K562 (cell line): ENCODE measurements at regions not wholly inside any gene's neighbourhood (a gene's known extent, or its start where the extent isn't known, plus 50 kb on each side); places are given as distances from the start of the nearest gene placed in this dataset.

Source experiments
- ATAC-seq: fragments of 200-7000 bp; cut with Tn5 transposase; 3 replicates; pipeline ENCODE4 v1.9.1; 2020; ENCODE audit warnings: moderate library complexity
- BruUV-seq: library from RNA; stranded (reverse); fragments of 400-500 nt; replicated peaks from 2 replicates; lab custom pipeline; 2021; lab: Mats Ljungman, UMichigan
- CTCF ChIA-PET: fragments of 300-600 bp; formaldehyde crosslinking; extraction: SDS; loops from one replicate; lab custom pipeline; 2021; ENCODE audit warnings: low intra/inter-chr PET ratio; lab: Yijun Ruan, JAX
- POLR2A ChIA-PET: fragments of 300-600, 350-650 bp; sonication (Branson Sonifier 250); formaldehyde crosslinking; extraction: SDS; loops from one replicate; lab custom pipeline; 2021; ENCODE audit warnings: antibody characterized with exemption, inconsistent platforms; lab: Yijun Ruan, JAX
- DNase-seq, 4 experiments: peaks; one replicate each; pipeline versions ENCODE4 v3.0.0 to v3.0.0-alpha.2; 2011 to 2018; ENCODE audit warnings: low spot score in 3 of 4, mixed read lengths in 3 of 4; ENCODE audit errors: extremely low read depth in 1 of 4
- FAIRE-seq: peaks from 2 replicates; lab custom pipeline; 2011; peaks lifted over from hg19 to GRCh38; lab: Jason Lieb, UNC
- H2AFZ ChIP-seq: 2 replicates; pipeline ENCODE4 v1.6.0; 2011; ENCODE audit warnings: low read depth, low read length, control low read depth, inconsistent platforms
- H3K27ac ChIP-seq: fragments of 200-600 bp; 3 replicates; pipeline ENCODE4 v1.8.0; 2011; ENCODE audit warnings: low read depth, mild to moderate bottlenecking, control low read depth, inconsistent platforms, low read length, moderate library complexity, mixed read lengths; ENCODE audit errors: extremely low read depth
- H3K27me3 ChIP-seq, 2 experiments: fragments of 300-600 bp in 1 of 2; 2 replicates in 1 of 2; 3 replicates in 1 of 2; pipeline versions ENCODE4 v1.6.0 to v1.8.0; 2011; ENCODE audit warnings: inconsistent platforms in 2 of 2, low read length in 2 of 2, mild to moderate bottlenecking in 1 of 2, mixed read lengths in 1 of 2, moderate library complexity in 1 of 2; ENCODE audit not compliant: control insufficient read depth in 2 of 2, insufficient read depth in 2 of 2
- H3K36me3 ChIP-seq: fragments of 300-600 bp; 3 replicates; pipeline ENCODE4 v1.8.0; 2011; ENCODE audit warnings: mild to moderate bottlenecking, low read length, inconsistent platforms; ENCODE audit not compliant: control insufficient read depth, insufficient read depth
- H3K4me1 ChIP-seq, 2 experiments: fragments of 200-600 bp in 1 of 2; replicated peaks in 1 of 2; 2 replicates in 1 of 2; 3 replicates in 1 of 2; pipeline versions ENCODE4 v1.5.1 to v1.8.0; 2011; ENCODE audit warnings: inconsistent platforms in 2 of 2, low read length in 2 of 2, mild to moderate bottlenecking in 1 of 2, mixed read lengths in 1 of 2, moderate library complexity in 1 of 2; ENCODE audit not compliant: control insufficient read depth in 2 of 2, insufficient read depth in 2 of 2
- H3K4me2 ChIP-seq: 2 replicates; pipeline ENCODE4 v1.6.1; 2011; ENCODE audit warnings: low read length, control low read depth, inconsistent platforms, mixed read lengths; ENCODE audit not compliant: insufficient read depth
- H3K4me3 ChIP-seq: fragments of 200-600 bp; sonication (generic), shearing (Covaris generic); 2 replicates; pipeline ENCODE4 v1.5.1; 2016; ENCODE audit warnings: control low read depth, inconsistent platforms
- H3K79me2 ChIP-seq: fragments of 200-600 bp; 3 replicates; pipeline ENCODE4 v1.8.0; 2011; ENCODE audit warnings: low read length, inconsistent platforms; ENCODE audit not compliant: control insufficient read depth, insufficient read depth
- H3K9ac ChIP-seq, 2 experiments: 2 replicates each; pipeline versions ENCODE4 v1.6.0 to v1.6.1; 2011; ENCODE audit warnings: low read depth in 2 of 2, low read length in 2 of 2, control low read depth in 1 of 2, inconsistent platforms in 1 of 2, mild to moderate bottlenecking in 1 of 2, mixed read lengths in 1 of 2; ENCODE audit not compliant: insufficient read depth in 1 of 2
- H3K9me1 ChIP-seq: one replicate; pipeline ENCODE4 v1.6.0; 2011; ENCODE audit warnings: inconsistent platforms, mild to moderate bottlenecking, low read length, moderate library complexity; ENCODE audit not compliant: control insufficient read depth, insufficient read depth
- H3K9me3 ChIP-seq: replicated peaks from 2 replicates; pipeline ENCODE4 v1.5.1; 2011; ENCODE audit warnings: low read depth, low read length, inconsistent platforms; ENCODE audit not compliant: control insufficient read depth, insufficient read depth
- H4K20me1 ChIP-seq: replicated peaks from 2 replicates; pipeline ENCODE4 v1.6.1; 2011; ENCODE audit warnings: low read length, inconsistent platforms, mixed read lengths; ENCODE audit not compliant: control insufficient read depth, insufficient read depth
- ARID1B ChIP-seq: fragments of 450-650 bp; IDR thresholded peaks from 2 replicates; pipeline ENCODE4 v1.6.1; 2016; ENCODE audit warnings: antibody characterized with exemption, mild to moderate bottlenecking, inconsistent platforms
- BCL6 ChIP-seq: fragments of 250-450 bp; sonication (Bioruptor Pico); IDR thresholded peaks from 2 replicates; pipeline ENCODE4 v1.4.0; 2020
- DMBX1 ChIP-seq: fragments of 250-450 bp; sonication (Bioruptor Pico); IDR thresholded peaks from 2 replicates; pipeline ENCODE4 v1.8.0; 2022; ENCODE audit warnings: inconsistent platforms, mild to moderate bottlenecking, moderate library complexity, borderline replicate concordance
- FOXA1 ChIP-seq: fragments of 450-650 bp; IDR thresholded peaks from 2 replicates; pipeline ENCODE4 v1.6.1; 2016; ENCODE audit warnings: mild to moderate bottlenecking, borderline replicate concordance
- GABPB1 ChIP-seq: sonication (generic); formaldehyde crosslinking; IDR thresholded peaks from 2 replicates; pipeline ENCODE4 v1.8.0; 2022; ENCODE audit warnings: mild to moderate bottlenecking, missing genetic modification reagents
- GMEB1 ChIP-seq: fragments of 250-450 bp; sonication (Bioruptor Pico); IDR thresholded peaks from 2 replicates; pipeline ENCODE4 v1.4.0; 2020; ENCODE audit warnings: mild to moderate bottlenecking
- HLTF ChIP-seq: fragments of 450-650 bp; IDR thresholded peaks from 2 replicates; pipeline ENCODE4 v1.6.1; 2016
- L3MBTL2 ChIP-seq: fragments of 450-650 bp; IDR thresholded peaks from 2 replicates; pipeline ENCODE4 v1.6.1; 2016; ENCODE audit warnings: mild to moderate bottlenecking, moderate library complexity
- POLR3G ChIP-seq: IDR thresholded peaks from 2 replicates; pipeline ENCODE4 v1.6.1; 2011; ENCODE audit not compliant: insufficient read length, insufficient replicate concordance; ENCODE audit errors: extremely low read depth
- PRMT5 ChIP-seq: sonication (generic); formaldehyde crosslinking; IDR thresholded peaks from 2 replicates; pipeline ENCODE4 v1.5.0; 2020; ENCODE audit warnings: missing genetic modification reagents
- RBM14 ChIP-seq: fragments of 200-400 bp; formaldehyde crosslinking; IDR thresholded peaks from 2 replicates; pipeline ENCODE4 v1.6.1; 2018; ENCODE audit warnings: low read depth, mild to moderate bottlenecking, low read length, moderate library complexity, borderline replicate concordance; ENCODE audit not compliant: insufficient read depth
- RBM39 ChIP-seq: fragments of 200-400 bp; formaldehyde crosslinking; optimal IDR thresholded peaks from 2 replicates; pipeline ENCODE3; 2018; ENCODE audit warnings: low read depth, low read length
- SMAD2 ChIP-seq: fragments of 150-350 bp; IDR thresholded peaks from 2 replicates; pipeline ENCODE4 v1.6.1; 2014; ENCODE audit warnings: low read depth, mild to moderate bottlenecking, low read length
- TRIM28 ChIP-seq: fragments of 450-650 bp; IDR thresholded peaks from 2 replicates; pipeline ENCODE4 v1.6.1; 2017
- XRCC3 ChIP-seq: fragments of 450-650 bp; IDR thresholded peaks from 2 replicates; pipeline ENCODE4 v1.6.1; 2017; ENCODE audit warnings: mild to moderate bottlenecking, moderate library complexity
- ZNF121 ChIP-seq: sonication (generic); formaldehyde crosslinking; conservative IDR thresholded peaks from 2 replicates; pipeline ENCODE4 v1.8.0; 2022; ENCODE audit warnings: missing genetic modification reagents
- ZNF57 ChIP-seq: fragments of 450-650 bp; formaldehyde crosslinking; IDR thresholded peaks from 2 replicates; pipeline ENCODE4 v1.4.0; 2020; ENCODE audit warnings: mild to moderate bottlenecking, moderate library complexity
- WGBS: fragments of 100-300 bp; shearing (Covaris generic); methylation state at CpG from one replicate; pipeline ENCODE4 v1.1.6; 2016; ENCODE audit warnings: low coverage, mixed read lengths; ENCODE audit not compliant: insufficient coverage; ENCODE audit errors: missing lambda C conversion rate; 5-methylcytosine and 5-hydroxymethylcytosine counted together
- in situ Hi-C: fragments of 300-500 bp; cut with MboI; formaldehyde crosslinking; loops from 4 replicates; pipeline ENCODE4 v1.15.0; 2018; ENCODE audit warnings: inconsistent platforms, mixed read lengths
- intact Hi-C: fragments of 100-400 bp; cut with micrococcal nuclease; formaldehyde crosslinking; loops from 2 replicates; pipeline ENCODE4 v1.14.2; 2022
- TF ChIP-seq, protein P1 (sequence below): fragments of 450-650 bp; formaldehyde crosslinking; IDR thresholded peaks from 2 replicates; pipeline ENCODE4 v1.4.0; 2020; ENCODE audit warnings: mild to moderate bottlenecking

GRCh38 chr2:21610304-21610703, 486.5 kb downstream of the TDRD15 start:
- H2AFZ ChIP-seq, result no peak overlapping the region
- intact Hi-C loops (no loop called here), in situ Hi-C loops (no loop called here)
- 0% methylated on average over 3 of the region's 3 CpGs for WGBS
- H3K27ac ChIP-seq, result no peak overlapping the region
- ATAC-seq (no peak), DNase-seq (no peak), FAIRE-seq (no peak)
- no peaks in the 10 kb centered on the region for H3K4me1 ChIP-seq
- CTCF ChIA-PET, result no interaction called here
- no peaks in the 10 kb centered on the region for H3K36me3 ChIP-seq
- no peak overlapping the region for H3K4me3 ChIP-seq
- TF ChIP-seq ZNF121, result no peak
- no peaks in the 10 kb centered on the region for H3K79me2 ChIP-seq
- H3K9me1 ChIP-seq, result no peaks in the 10 kb centered on the region
- BruUV-seq, result no TSS peak
- no peaks in the 10 kb centered on the region for H4K20me1 ChIP-seq
- no peaks in the 10 kb centered on the region for H3K9me3 ChIP-seq
- no peaks in the 10 kb centered on the region for H3K27me3 ChIP-seq
- POLR2A ChIA-PET, result no interaction called here
- H3K4me2 ChIP-seq, result no peak overlapping the region
- no peak overlapping the region for H3K9ac ChIP-seq

GRCh38 chr2:21617885-21618434, 494.2 kb downstream of the TDRD15 start:
- BruUV-seq, result no TSS peak
- Histone ChIP-seq H3K4me1 (no peaks in the 10 kb centered on the region), H3K9ac (no peak overlapping the region), H4K20me1 (no peaks in the 10 kb centered on the region), H3K9me1 (no peaks in the 10 kb centered on the region), H2AFZ (no peak overlapping the region), H3K79me2 (no peaks in the 10 kb centered on the region), H3K27me3 (no peaks in the 10 kb centered on the region), H3K27ac (no peak overlapping the region), H3K36me3 (no peaks in the 10 kb centered on the region), H3K4me2 (no peak overlapping the region), H3K9me3 (no peaks in the 10 kb centered on the region), H3K4me3 (no peak overlapping the region)
- DNase-seq (no peak), FAIRE-seq (no peak), ATAC-seq (no peak)
- intact Hi-C loops, result no loop called here
- POLR2A ChIA-PET, result no interaction called here
- CTCF ChIA-PET, result no interaction called here
- TF ChIP-seq SMAD2, result no peak
- no peak for TF ChIP-seq GABPB1 (CRISPR knock-in tag)
- no peak for TF ChIP-seq PRMT5 (CRISPR knock-in tag)
- no peak for TF ChIP-seq RBM14
- no peak for TF ChIP-seq POLR3G
- TF ChIP-seq ZNF57 (CRISPR knock-in tag), result no peak
- TF ChIP-seq FOXA1, result no peak
- TF ChIP-seq GMEB1 (CRISPR knock-in tag), result no peak
- TF ChIP-seq XRCC3, result no peak
- TF ChIP-seq, protein P1, sequence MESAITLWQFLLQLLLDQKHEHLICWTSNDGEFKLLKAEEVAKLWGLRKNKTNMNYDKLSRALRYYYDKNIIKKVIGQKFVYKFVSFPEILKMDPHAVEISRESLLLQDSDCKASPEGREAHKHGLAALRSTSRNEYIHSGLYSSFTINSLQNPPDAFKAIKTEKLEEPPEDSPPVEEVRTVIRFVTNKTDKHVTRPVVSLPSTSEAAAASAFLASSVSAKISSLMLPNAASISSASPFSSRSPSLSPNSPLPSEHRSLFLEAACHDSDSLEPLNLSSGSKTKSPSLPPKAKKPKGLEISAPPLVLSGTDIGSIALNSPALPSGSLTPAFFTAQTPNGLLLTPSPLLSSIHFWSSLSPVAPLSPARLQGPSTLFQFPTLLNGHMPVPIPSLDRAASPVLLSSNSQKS, result no peak
- TF ChIP-seq L3MBTL2, result no peak
- TF ChIP-seq RBM39, result no peak
- TF ChIP-seq BCL6 (CRISPR knock-in tag), result no peak
- no peak for TF ChIP-seq TRIM28
- no peak for TF ChIP-seq ARID1B
- TF ChIP-seq DMBX1, result no peak
- no peak for TF ChIP-seq HLTF
- WGBS, result 0% methylated on average over 5 of the region's 5 CpGs
- in situ Hi-C loops, result no loop called here
